ENCODE measurements at regions not wholly inside any gene's neighbourhood (a gene's known extent, or its start where the extent isn't known, plus 50 kb on each side); places are given as distances from the start of the nearest gene placed in this dataset.

GRCh38 chr12:103077108-103077773 lies 119.8 kb downstream of the ASCL1 start:
- Histone ChIP-seq H3K4me1 (ENCODE audit: low read length) (no peaks in the 10 kb centered on the region), H3K9me2 (replicated peaks; ENCODE audit: insufficient read depth, low read length) (no peaks in the 10 kb centered on the region), H4K20me1 (ENCODE audit: insufficient read depth, low read depth, low read length) (no peaks in the 10 kb centered on the region), H3K4me2 (ENCODE audit: low read depth, low read length, poor library complexity, severe bottlenecking) (no peak overlapping the region), H3K4me3 (ENCODE audit: low read length) (no peak overlapping the region), H2AFZ (ENCODE audit: low read length) (no peak overlapping the region), H3K9ac (ENCODE audit: low read length) (no peak overlapping the region), H3K36me3 (ENCODE audit: insufficient read depth, low read length) (no peaks in the 10 kb centered on the region), H3K9me3 (ENCODE audit: low read length) (no peaks in the 10 kb centered on the region), H3K27me3 (ENCODE audit: low read length) (no peaks in the 10 kb centered on the region), H3K27ac (ENCODE audit: low read length) (no peak overlapping the region), H3K79me2 (ENCODE audit: low read length) (no peaks in the 10 kb centered on the region)
- no peak for DNase-seq

GRCh38 chr12:103085541-103085940 lies 128.1 kb downstream of the ASCL1 start:
- no peak for DNase-seq
- H2AFZ ChIP-seq (ENCODE audit: low read length): no peak overlapping the region
- no peak overlapping the region for H3K27ac ChIP-seq (ENCODE audit: low read length)
- no peaks in the 10 kb centered on the region for H3K79me2 ChIP-seq (ENCODE audit: low read length)
- H3K9me3 ChIP-seq (ENCODE audit: low read length): no peaks in the 10 kb centered on the region
- H3K4me2 ChIP-seq (ENCODE audit: low read depth, low read length, poor library complexity, severe bottlenecking): no peak overlapping the region
- no peaks in the 10 kb centered on the region for H3K4me1 ChIP-seq (ENCODE audit: low read length)
- no peaks in the 10 kb centered on the region for H3K9me2 ChIP-seq (replicated peaks; ENCODE audit: insufficient read depth, low read length)
- H3K4me3 ChIP-seq (ENCODE audit: low read length): no peak overlapping the region
- H4K20me1 ChIP-seq (ENCODE audit: insufficient read depth, low read depth, low read length): no peaks in the 10 kb centered on the region
- H3K27me3 ChIP-seq (ENCODE audit: low read length): no peaks in the 10 kb centered on the region
- no peaks in the 10 kb centered on the region for H3K36me3 ChIP-seq (ENCODE audit: insufficient read depth, low read length)
- no peak overlapping the region for H3K9ac ChIP-seq (ENCODE audit: low read length)

GRCh38 chr12:103086471-103086870 lies 129.0 kb downstream of the ASCL1 start:
- no peak overlapping the region for H3K4me3 ChIP-seq (ENCODE audit: low read length)
- no peak overlapping the region for H2AFZ ChIP-seq (ENCODE audit: low read length)
- no peaks in the 10 kb centered on the region for H3K9me2 ChIP-seq (replicated peaks; ENCODE audit: insufficient read depth, low read length)
- H3K27me3 ChIP-seq (ENCODE audit: low read length): no peaks in the 10 kb centered on the region
- H3K4me2 ChIP-seq (ENCODE audit: low read depth, low read length, poor library complexity, severe bottlenecking): no peak overlapping the region
- no peaks in the 10 kb centered on the region for H3K36me3 ChIP-seq (ENCODE audit: insufficient read depth, low read length)
- H3K4me1 ChIP-seq (ENCODE audit: low read length): no peaks in the 10 kb centered on the region
- no peaks in the 10 kb centered on the region for H3K9me3 ChIP-seq (ENCODE audit: low read length)
- H3K27ac ChIP-seq (ENCODE audit: low read length): no peak overlapping the region
- no peak for DNase-seq
- H4K20me1 ChIP-seq (ENCODE audit: insufficient read depth, low read depth, low read length): no peaks in the 10 kb centered on the region
- no peaks in the 10 kb centered on the region for H3K79me2 ChIP-seq (ENCODE audit: low read length)
- no peak overlapping the region for H3K9ac ChIP-seq (ENCODE audit: low read length)

- Histone ChIP-seq H3K79me2 (ENCODE audit: low read length) (no peaks in the 10 kb centered on the region), H3K27ac (ENCODE audit: low read length) (no peak overlapping the region), H3K36me3 (ENCODE audit: insufficient read depth, low read length) (no peaks in the 10 kb centered on the region), H2AFZ (ENCODE audit: low read length) (no peak overlapping the region), H3K9ac (ENCODE audit: low read length) (no peak overlapping the region), H3K4me2 (ENCODE audit: low read depth, low read length, poor library complexity, severe bottlenecking) (no peak overlapping the region), H4K20me1 (ENCODE audit: insufficient read depth, low read depth, low read length) (no peaks in the 10 kb centered on the region), H3K9me3 (ENCODE audit: low read length) (no peaks in the 10 kb centered on the region), H3K9me2 (replicated peaks; ENCODE audit: insufficient read depth, low read length) (peaks cover 3% of the 10 kb centered on the region; the same call in 1 of the 2 replicates), H3K27me3 (ENCODE audit: low read length) (no peaks in the 10 kb centered on the region), H3K4me1 (ENCODE audit: low read length) (no peaks in the 10 kb centered on the region), H3K4me3 (ENCODE audit: low read length) (no peak overlapping the region)
- DNase-seq: no peak
Measured at GRCh38 chr12:103093499-103094106, 136.1 kb downstream of the ASCL1 start.

GRCh38 chr12:103097496-103097895 lies 140.0 kb downstream of the ASCL1 start:
- no peaks in the 10 kb centered on the region for H3K79me2 ChIP-seq (ENCODE audit: low read length)
- no peaks in the 10 kb centered on the region for H3K4me1 ChIP-seq (ENCODE audit: low read length)
- no peaks in the 10 kb centered on the region for H4K20me1 ChIP-seq (ENCODE audit: insufficient read depth, low read depth, low read length)
- no peak overlapping the region for H3K9ac ChIP-seq (ENCODE audit: low read length)
- no peak overlapping the region for H3K4me2 ChIP-seq (ENCODE audit: low read depth, low read length, poor library complexity, severe bottlenecking)
- no peaks in the 10 kb centered on the region for H3K27me3 ChIP-seq (ENCODE audit: low read length)
- H3K4me3 ChIP-seq (ENCODE audit: low read length): no peak overlapping the region
- H3K27ac ChIP-seq (ENCODE audit: low read length): no peak overlapping the region
- no peaks in the 10 kb centered on the region for H3K36me3 ChIP-seq (ENCODE audit: insufficient read depth, low read length)
- DNase-seq: no peak
- peaks cover 7% of the 10 kb centered on the region; the same call in 1 of the 2 replicates for H3K9me2 ChIP-seq (replicated peaks; ENCODE audit: insufficient read depth, low read length)
- H2AFZ ChIP-seq (ENCODE audit: low read length): no peak overlapping the region
- H3K9me3 ChIP-seq (ENCODE audit: low read length): no peaks in the 10 kb centered on the region

GRCh38 chr12:103100257-103100831 lies 142.9 kb downstream of the ASCL1 start:
- no peak overlapping the region for H2AFZ ChIP-seq (ENCODE audit: low read length)
- H3K4me2 ChIP-seq (ENCODE audit: low read depth, low read length, poor library complexity, severe bottlenecking): no peak overlapping the region
- H3K9ac ChIP-seq (ENCODE audit: low read length): no peak overlapping the region
- H3K27me3 ChIP-seq (ENCODE audit: low read length): no peaks in the 10 kb centered on the region
- no peaks in the 10 kb centered on the region for H3K36me3 ChIP-seq (ENCODE audit: insufficient read depth, low read length)
- no peak for DNase-seq
- no peaks in the 10 kb centered on the region for H3K4me1 ChIP-seq (ENCODE audit: low read length)
- H3K79me2 ChIP-seq (ENCODE audit: low read length): no peaks in the 10 kb centered on the region
- H3K9me2 ChIP-seq (replicated peaks; ENCODE audit: insufficient read depth, low read length): 0 out of 2 replicates have a peak, but pooled peaks cover 4% of the 10 kb centered on the region
- no peak overlapping the region for H3K27ac ChIP-seq (ENCODE audit: low read length)
- no peaks in the 10 kb centered on the region for H4K20me1 ChIP-seq (ENCODE audit: insufficient read depth, low read depth, low read length)
- H3K4me3 ChIP-seq (ENCODE audit: low read length): no peak overlapping the region
- no peaks in the 10 kb centered on the region for H3K9me3 ChIP-seq (ENCODE audit: low read length)

GRCh38 chr12:103102225-103102744 lies 144.8 kb downstream of the ASCL1 start:
- H3K36me3 ChIP-seq (ENCODE audit: insufficient read depth, low read length): no peaks in the 10 kb centered on the region
- no peaks in the 10 kb centered on the region for H3K9me3 ChIP-seq (ENCODE audit: low read length)
- H2AFZ ChIP-seq (ENCODE audit: low read length): no peak overlapping the region
- no peak overlapping the region for H3K9ac ChIP-seq (ENCODE audit: low read length)
- no peak overlapping the region for H3K4me2 ChIP-seq (ENCODE audit: low read depth, low read length, poor library complexity, severe bottlenecking)
- H3K79me2 ChIP-seq (ENCODE audit: low read length): no peaks in the 10 kb centered on the region
- 0 out of 2 replicates have a peak, but pooled peaks cover 4% of the 10 kb centered on the region for H3K9me2 ChIP-seq (replicated peaks; ENCODE audit: insufficient read depth, low read length)
- H3K4me1 ChIP-seq (ENCODE audit: low read length): no peaks in the 10 kb centered on the region
- no peaks in the 10 kb centered on the region for H3K27me3 ChIP-seq (ENCODE audit: low read length)
- no peak overlapping the region for H3K27ac ChIP-seq (ENCODE audit: low read length)
- H3K4me3 ChIP-seq (ENCODE audit: low read length): no peak overlapping the region
- no peak for DNase-seq
- no peaks in the 10 kb centered on the region for H4K20me1 ChIP-seq (ENCODE audit: insufficient read depth, low read depth, low read length)

- Histone ChIP-seq H2AFZ (ENCODE audit: low read length) (no peak overlapping the region), H3K27ac (ENCODE audit: low read length) (no peak overlapping the region), H3K4me2 (ENCODE audit: low read depth, low read length, poor library complexity, severe bottlenecking) (no peak overlapping the region), H4K20me1 (ENCODE audit: insufficient read depth, low read depth, low read length) (no peaks in the 10 kb centered on the region), H3K27me3 (ENCODE audit: low read length) (no peaks in the 10 kb centered on the region), H3K9me2 (replicated peaks; ENCODE audit: insufficient read depth, low read length) (0 out of 2 replicates have a peak, but pooled peaks cover 4% of the 10 kb centered on the region), H3K36me3 (ENCODE audit: insufficient read depth, low read length) (no peaks in the 10 kb centered on the region), H3K79me2 (ENCODE audit: low read length) (no peaks in the 10 kb centered on the region), H3K9ac (ENCODE audit: low read length) (no peak overlapping the region), H3K4me3 (ENCODE audit: low read length) (no peak overlapping the region), H3K4me1 (ENCODE audit: low read length) (no peaks in the 10 kb centered on the region), H3K9me3 (ENCODE audit: low read length) (no peaks in the 10 kb centered on the region)
- DNase-seq: no peak
Measured at GRCh38 chr12:103105971-103106597, 148.6 kb downstream of the ASCL1 start.

All from Karpas-422 (cell line).